ENCODE measurements at regions not wholly inside any gene's neighbourhood (a gene's known extent, or its start where the extent isn't known, plus 50 kb on each side); places are given as distances from the start of the nearest gene placed in this dataset.

GRCh38 chr5:54689411-54690251 is 172.1 kb downstream of the SNX18 start:
- Histone ChIP-seq H3K36me3 (ENCODE audit: control insufficient read depth, insufficient read depth, low read length) (no peaks in the 10 kb centered on the region), H3K4me3 (ENCODE audit: low read depth, low read length) (no peak overlapping the region), H3K27me3 (ENCODE audit: control insufficient read depth, insufficient read depth, low read length) (no peaks in the 10 kb centered on the region)
- ChIA-PET POLR2A (interaction anchor here (0.6 kb wide), 2 partner anchors 166 to 181 kb away, joined by 3 to 4 read pairs; no protein-coding TSS in a partner anchor), CTCF (interaction anchor here (1.1 kb wide), 1 partner anchor 60 kb away, joined by 3 read pairs; no protein-coding TSS in a partner anchor)
- no peak for TF ChIP-seq CTCF (IDR thresholded peaks at IDR 0.05; ENCODE audit: insufficient read depth, low read depth, low read length)
- DNase-seq (ENCODE audit: low read depth): no peak

GRCh38 chr5:54680998-54681397 is 163.4 kb downstream of the SNX18 start:
- DNase-seq (ENCODE audit: low read depth): no peak
- Histone ChIP-seq H3K4me3 (ENCODE audit: low read depth, low read length) (no peak overlapping the region), H3K36me3 (ENCODE audit: control insufficient read depth, insufficient read depth, low read length) (no peaks in the 10 kb centered on the region), H3K27me3 (ENCODE audit: control insufficient read depth, insufficient read depth, low read length) (no peaks in the 10 kb centered on the region)
- TF ChIP-seq CTCF (IDR thresholded peaks at IDR 0.05; ENCODE audit: insufficient read depth, low read depth, low read length): no peak
- POLR2A ChIA-PET: no interaction called here
- CTCF ChIA-PET: interaction anchor here (0.6 to 1.4 kb wide), 4 partner anchors 13 to 186 kb away, joined by 3 to 7 read pairs (median 4); partner anchors contain the start of gene SNX18

GRCh38 chr5:54679686-54680085 is 162.1 kb downstream of the SNX18 start:
- ChIA-PET CTCF (no interaction called here), POLR2A (no interaction called here)
- H3K4me3 ChIP-seq (ENCODE audit: low read depth, low read length): no peak overlapping the region
- TF ChIP-seq CTCF (IDR thresholded peaks at IDR 0.05; ENCODE audit: insufficient read depth, low read depth, low read length): no peak
- no peak for DNase-seq (ENCODE audit: low read depth)
- H3K36me3 ChIP-seq (ENCODE audit: control insufficient read depth, insufficient read depth, low read length): no peaks in the 10 kb centered on the region
- H3K27me3 ChIP-seq (ENCODE audit: control insufficient read depth, insufficient read depth, low read length): no peaks in the 10 kb centered on the region

- TF ChIP-seq CTCF (IDR thresholded peaks at IDR 0.05; ENCODE audit: insufficient read depth, low read depth, low read length): no peak
- Histone ChIP-seq H3K4me3 (ENCODE audit: low read depth, low read length) (no peak overlapping the region), H3K27me3 (ENCODE audit: control insufficient read depth, insufficient read depth, low read length) (no peaks in the 10 kb centered on the region), H3K36me3 (ENCODE audit: control insufficient read depth, insufficient read depth, low read length) (no peaks in the 10 kb centered on the region)
- DNase-seq (ENCODE audit: low read depth): no peak
- CTCF ChIA-PET: no interaction called here
- POLR2A ChIA-PET: no interaction called here
These were observed 161.2 kb downstream of the SNX18 start for GRCh38 chr5:54678737-54679136.

- Histone ChIP-seq H3K36me3 (ENCODE audit: control insufficient read depth, insufficient read depth, low read length) (no peaks in the 10 kb centered on the region), H3K27me3 (ENCODE audit: control insufficient read depth, insufficient read depth, low read length) (no peaks in the 10 kb centered on the region), H3K4me3 (ENCODE audit: low read depth, low read length) (no peak overlapping the region)
- ChIA-PET CTCF (no interaction called here), POLR2A (no interaction called here)
- no peak for DNase-seq (ENCODE audit: low read depth)
- no peak for TF ChIP-seq CTCF (IDR thresholded peaks at IDR 0.05; ENCODE audit: insufficient read depth, low read depth, low read length)
These were observed 159.2 kb downstream of the SNX18 start for GRCh38 chr5:54676481-54677340.
